C4-2B (cell line): ENCODE measurements at regions not wholly inside any gene's neighbourhood (a gene's known extent, or its start where the extent isn't known, plus 50 kb on each side); places are given as distances from the start of the nearest gene placed in this dataset.

Source experiments
- H3K27ac ChIP-seq: fragments of 450-650 bp; 2 replicates; pipeline ENCODE4 v1.5.1; 2017
- CTCF ChIP-seq: fragments of 450-650 bp; conservative IDR thresholded peaks from 2 replicates; pipeline ENCODE4 v1.5.1; 2017; ENCODE audit warnings: mild to moderate bottlenecking
- ZFX ChIP-seq: fragments of 450-650 bp; IDR thresholded peaks from 2 replicates; pipeline ENCODE4 v1.6.1; 2017

GRCh38 chr21:29443411-29444010 lies 144.8 kb downstream of the BACH1 start:
- TF ChIP-seq ZFX (no peak), CTCF (no peak)
- no peak overlapping the region for H3K27ac ChIP-seq

GRCh38 chr21:29448766-29449165 lies 150.0 kb downstream of the BACH1 start:
- TF ChIP-seq CTCF: no peak
- no peak for TF ChIP-seq ZFX
- H3K27ac ChIP-seq: no peak overlapping the region

- TF ChIP-seq CTCF: no peak
- no peak for TF ChIP-seq ZFX
- no peak overlapping the region for H3K27ac ChIP-seq
These were observed 150.7 kb downstream of the BACH1 start for GRCh38 chr21:29449306-29449950.

- H3K27ac ChIP-seq: no peak overlapping the region
- no peak for TF ChIP-seq CTCF
- no peak for TF ChIP-seq ZFX
These were observed 151.3 kb downstream of the BACH1 start for GRCh38 chr21:29450058-29450457.

- no peak overlapping the region for H3K27ac ChIP-seq
- TF ChIP-seq ZFX (no peak), CTCF (no peak)
These were observed 154.8 kb downstream of the BACH1 start for GRCh38 chr21:29453511-29453910.

- no peak overlapping the region for H3K27ac ChIP-seq
- TF ChIP-seq CTCF: no peak
These were observed 155.5 kb downstream of the BACH1 start for GRCh38 chr21:29454179-29454578.

- TF ChIP-seq CTCF (no peak), ZFX (no peak)
- no peak overlapping the region for H3K27ac ChIP-seq
These were observed 163.8 kb downstream of the BACH1 start for GRCh38 chr21:29462479-29462878.
